Neural progenitor cell (in vitro differentiated cells): ENCODE measurements at regions not wholly inside any gene's neighbourhood (a gene's known extent, or its start where the extent isn't known, plus 50 kb on each side); places are given as distances from the start of the nearest gene placed in this dataset.

Experiments used
- DNase-seq: peaks from one replicate; pipeline ENCODE4 v3.0.0-alpha.2; 2016; ENCODE audit warnings: low spot score
- H2AFZ ChIP-seq: fragments of 200-600 bp; sonication (generic); replicated peaks from 2 replicates; pipeline ENCODE4 v1.6.1; 2016; ENCODE audit warnings: antibody characterized with exemption
- H3F3A ChIP-seq: fragments of 200-600 bp; sonication (generic); 2 replicates; pipeline ENCODE4 v1.6.1; 2016; ENCODE audit warnings: antibody characterized with exemption, low read depth
- H3K27ac ChIP-seq: fragments of 200-600 bp; sonication (generic); 2 replicates; pipeline ENCODE4 v1.5.1; 2016; ENCODE audit warnings: mild to moderate bottlenecking
- H3K27me3 ChIP-seq: fragments of 200-600 bp; sonication (generic); 2 replicates; pipeline ENCODE4 v1.6.1; 2016; ENCODE audit warnings: mild to moderate bottlenecking, moderate library complexity
- H3K36me3 ChIP-seq: fragments of 200-600 bp; sonication (generic); 2 replicates; pipeline ENCODE4 v1.5.1; 2016
- H3K4me1 ChIP-seq: fragments of 200-600 bp; sonication (generic); 2 replicates; pipeline ENCODE4 v1.6.1; 2016; ENCODE audit warnings: mixed run types
- H3K4me2 ChIP-seq: fragments of 200-600 bp; sonication (generic); 2 replicates; pipeline ENCODE4 v1.6.1; 2016
- H3K4me3 ChIP-seq: fragments of 200-600 bp; sonication (generic); 2 replicates; pipeline ENCODE4 v1.5.1; 2016
- H3K79me2 ChIP-seq: fragments of 200-600 bp; sonication (generic); 2 replicates; pipeline ENCODE4 v1.6.1; 2016; ENCODE audit warnings: low read depth
- H3K9ac ChIP-seq: fragments of 200-600 bp; sonication (generic); 2 replicates; pipeline ENCODE4 v1.6.1; 2016
- H3K9me3 ChIP-seq: fragments of 200-600 bp; sonication (generic); 2 replicates; pipeline ENCODE4 v1.5.1; 2016; ENCODE audit warnings: low read depth
- H4K20me1 ChIP-seq: fragments of 200-600 bp; sonication (generic); 2 replicates; pipeline ENCODE4 v1.6.1; 2016; ENCODE audit warnings: low read depth
- H3K27ac Mint-ChIP-seq: 3 replicates; pipeline ENCODE4 v1.8.0; 2021; ENCODE audit warnings: mixed read lengths
- H3K27me3 Mint-ChIP-seq: 2 replicates; pipeline ENCODE4 v1.8.0; 2022; ENCODE audit warnings: low read depth, mild to moderate bottlenecking, inconsistent platforms, moderate library complexity, mixed read lengths; ENCODE audit not compliant: insufficient read depth
- H3K36me3 Mint-ChIP-seq: 3 replicates; pipeline ENCODE4 v1.8.0; 2021; ENCODE audit warnings: mixed read lengths
- H3K4me1 Mint-ChIP-seq: 3 replicates; pipeline ENCODE4 v1.8.0; 2021; ENCODE audit warnings: mixed read lengths
- H3K4me3 Mint-ChIP-seq: 3 replicates; pipeline ENCODE4 v1.8.0; 2021; ENCODE audit warnings: mild to moderate bottlenecking, moderate library complexity, mixed read lengths
- H3K9me3 Mint-ChIP-seq: 3 replicates; pipeline ENCODE4 v1.8.0; 2020; ENCODE audit warnings: mixed read lengths
- EZH2 ChIP-seq: fragments of 200-600 bp; sonication (generic); IDR thresholded peaks from 2 replicates; pipeline ENCODE4 v1.6.1; 2017; ENCODE audit warnings: antibody characterized with exemption, mild to moderate bottlenecking, moderate library complexity
- EZH2phosphoT487 ChIP-seq: fragments of 200-600 bp; sonication (generic); IDR thresholded peaks from 2 replicates; pipeline ENCODE4 v1.6.1; 2017; ENCODE audit warnings: antibody characterized with exemption
- TF ChIP-seq, protein P1 (sequence below): fragments of 200-600 bp; sonication (generic); IDR thresholded peaks from 2 replicates; pipeline ENCODE4 v1.5.1; 2017; ENCODE audit warnings: antibody characterized with exemption, mild to moderate bottlenecking

DNA sequence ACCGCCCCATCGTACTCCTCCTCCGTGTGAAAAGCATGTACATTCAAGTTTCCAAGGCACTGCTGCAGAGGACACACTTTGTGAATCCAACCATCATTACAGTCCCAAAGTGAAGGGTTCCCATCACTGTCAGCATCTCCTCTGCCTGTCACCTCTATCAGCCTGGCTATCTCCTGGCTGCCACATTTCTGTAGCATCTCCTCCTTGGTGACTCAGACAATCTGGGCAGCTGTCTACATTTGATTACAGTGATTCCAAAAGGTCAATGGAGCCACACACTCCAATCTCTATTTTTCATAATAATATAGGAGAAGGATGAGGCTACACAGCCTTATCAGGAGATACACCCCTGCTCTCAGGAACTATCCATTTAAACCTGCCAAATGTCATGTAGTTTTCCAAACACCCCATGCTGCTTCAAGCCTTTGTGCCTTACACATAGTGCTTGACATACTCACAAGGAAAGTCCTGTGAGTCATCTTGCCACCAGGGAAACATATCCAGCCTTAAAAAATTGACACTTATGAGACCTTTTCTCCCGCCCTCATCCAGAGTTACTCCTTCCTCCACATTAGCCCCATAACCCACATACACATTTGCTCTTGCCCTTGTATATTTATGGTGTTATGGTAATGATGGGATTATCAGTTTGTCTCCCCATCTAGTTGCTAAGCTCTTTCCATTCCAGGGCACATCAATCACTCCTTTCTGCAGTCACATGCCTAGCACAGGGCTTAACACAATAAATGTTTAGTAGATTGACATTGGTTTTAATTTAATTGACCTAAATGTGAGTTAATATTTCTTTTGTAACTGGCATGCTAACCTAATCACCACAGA, 250.1 kb upstream of the CDH5 start:
- Histone ChIP-seq H4K20me1 (no peaks in the 10 kb centered on the region), H2AFZ (no peak overlapping the region), H3K27me3 (no peaks in the 10 kb centered on the region), H3K4me3 (no peak overlapping the region), H3K9ac (no peak overlapping the region), H3K9me3 (no peaks in the 10 kb centered on the region), H3K4me1 (peaks cover 4% of the 10 kb centered on the region), H3F3A (no peaks in the 10 kb centered on the region), H3K4me2 (no peak overlapping the region), H3K79me2 (no peaks in the 10 kb centered on the region), H3K27ac (no peak overlapping the region), H3K36me3 (no peaks in the 10 kb centered on the region)
- no peak overlapping the region for H3K27ac Mint-ChIP-seq
- peaks cover 6% of the 10 kb centered on the region for H3K27me3 Mint-ChIP-seq
- no peak for DNase-seq
- peaks cover 2% of the 10 kb centered on the region for H3K9me3 Mint-ChIP-seq
- H3K4me1 Mint-ChIP-seq: peaks cover 5% of the 10 kb centered on the region
- no peaks in the 10 kb centered on the region for H3K36me3 Mint-ChIP-seq
- TF ChIP-seq EZH2phosphoT487: no peak
- no peak overlapping the region for H3K4me3 Mint-ChIP-seq

DNA sequence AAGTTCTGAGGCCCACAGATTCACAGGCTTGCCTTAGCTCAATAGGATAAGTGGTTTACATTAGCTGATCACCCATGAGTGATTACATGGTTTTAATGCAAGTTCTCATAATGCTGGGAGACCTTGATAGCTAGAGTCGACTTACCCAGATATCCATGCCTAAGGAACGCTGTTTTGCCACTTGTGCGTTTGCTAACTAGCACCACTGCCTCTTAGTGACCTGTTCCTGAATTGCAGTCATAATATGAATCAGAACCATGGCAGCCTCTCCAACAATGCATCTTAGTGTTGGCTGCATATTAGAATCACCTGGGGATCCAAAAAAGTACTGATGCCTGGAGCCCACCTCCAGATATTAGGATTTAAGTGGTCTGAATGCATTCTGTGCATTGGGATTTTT, 251.1 kb upstream of the CDH5 start:
- Histone ChIP-seq H3K9ac (no peak overlapping the region), H2AFZ (no peak overlapping the region)

GRCh38 chr16:66113223-66113622, 253.3 kb upstream of the CDH5 start:
- no peaks in the 10 kb centered on the region for H3K79me2 ChIP-seq
- H3K9me3 Mint-ChIP-seq: peaks cover 2% of the 10 kb centered on the region
- H4K20me1 ChIP-seq: no peaks in the 10 kb centered on the region
- no peak overlapping the region for H3K27ac Mint-ChIP-seq
- H3F3A ChIP-seq: no peaks in the 10 kb centered on the region
- H3K36me3 ChIP-seq: no peaks in the 10 kb centered on the region
- DNase-seq: no peak
- H3K4me1 ChIP-seq: peaks cover 4% of the 10 kb centered on the region
- no peak overlapping the region for H3K9ac ChIP-seq
- TF ChIP-seq, protein P1, sequence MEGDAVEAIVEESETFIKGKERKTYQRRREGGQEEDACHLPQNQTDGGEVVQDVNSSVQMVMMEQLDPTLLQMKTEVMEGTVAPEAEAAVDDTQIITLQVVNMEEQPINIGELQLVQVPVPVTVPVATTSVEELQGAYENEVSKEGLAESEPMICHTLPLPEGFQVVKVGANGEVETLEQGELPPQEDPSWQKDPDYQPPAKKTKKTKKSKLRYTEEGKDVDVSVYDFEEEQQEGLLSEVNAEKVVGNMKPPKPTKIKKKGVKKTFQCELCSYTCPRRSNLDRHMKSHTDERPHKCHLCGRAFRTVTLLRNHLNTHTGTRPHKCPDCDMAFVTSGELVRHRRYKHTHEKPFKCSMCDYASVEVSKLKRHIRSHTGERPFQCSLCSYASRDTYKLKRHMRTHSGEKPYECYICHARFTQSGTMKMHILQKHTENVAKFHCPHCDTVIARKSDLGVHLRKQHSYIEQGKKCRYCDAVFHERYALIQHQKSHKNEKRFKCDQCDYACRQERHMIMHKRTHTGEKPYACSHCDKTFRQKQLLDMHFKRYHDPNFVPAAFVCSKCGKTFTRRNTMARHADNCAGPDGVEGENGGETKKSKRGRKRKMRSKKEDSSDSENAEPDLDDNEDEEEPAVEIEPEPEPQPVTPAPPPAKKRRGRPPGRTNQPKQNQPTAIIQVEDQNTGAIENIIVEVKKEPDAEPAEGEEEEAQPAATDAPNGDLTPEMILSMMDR: no peak
- no peak for TF ChIP-seq EZH2phosphoT487
- no peak for TF ChIP-seq EZH2
- H3K4me2 ChIP-seq: no peak overlapping the region
- no peaks in the 10 kb centered on the region for H3K36me3 Mint-ChIP-seq
- H3K9me3 ChIP-seq: no peaks in the 10 kb centered on the region
- H3K27me3 Mint-ChIP-seq: no peaks in the 10 kb centered on the region
- no peak overlapping the region for H3K4me3 Mint-ChIP-seq
- H2AFZ ChIP-seq: no peak overlapping the region
- no peak overlapping the region for H3K4me3 ChIP-seq
- H3K27ac ChIP-seq: no peak overlapping the region
- peaks cover 5% of the 10 kb centered on the region for H3K4me1 Mint-ChIP-seq
- H3K27me3 ChIP-seq: no peaks in the 10 kb centered on the region

More for the DNA sequence above, 251.1 kb upstream of the CDH5 start:
- Histone ChIP-seq H3F3A (no peaks in the 10 kb centered on the region), H3K4me3 (no peak overlapping the region), H3K79me2 (no peaks in the 10 kb centered on the region), H3K27ac (no peak overlapping the region), H3K4me1 (peaks cover 4% of the 10 kb centered on the region), H3K27me3 (no peaks in the 10 kb centered on the region), H4K20me1 (no peaks in the 10 kb centered on the region), H3K4me2 (no peak overlapping the region), H3K9me3 (no peaks in the 10 kb centered on the region), H3K36me3 (no peaks in the 10 kb centered on the region)
- TF ChIP-seq EZH2phosphoT487: no peak
- TF ChIP-seq, protein P1: peak; percentile 31
- Mint-ChIP-seq H3K27ac (no peak overlapping the region), H3K4me3 (no peak overlapping the region), H3K36me3 (no peaks in the 10 kb centered on the region), H3K27me3 (peaks cover 6% of the 10 kb centered on the region), H3K4me1 (peaks cover 5% of the 10 kb centered on the region), H3K9me3 (peaks cover 2% of the 10 kb centered on the region)
- DNase-seq: no peak

- Histone ChIP-seq H4K20me1 (no peaks in the 10 kb centered on the region), H3K9ac (no peak overlapping the region), H3K4me2 (no peak overlapping the region), H3K4me1 (peaks cover 4% of the 10 kb centered on the region), H2AFZ (no peak overlapping the region), H3K79me2 (no peaks in the 10 kb centered on the region), H3K36me3 (no peaks in the 10 kb centered on the region), H3K9me3 (no peaks in the 10 kb centered on the region), H3F3A (no peaks in the 10 kb centered on the region), H3K4me3 (no peak overlapping the region), H3K27ac (no peak overlapping the region), H3K27me3 (no peaks in the 10 kb centered on the region)
- no peaks in the 10 kb centered on the region for H3K36me3 Mint-ChIP-seq
- no peak overlapping the region for H3K4me3 Mint-ChIP-seq
- H3K27ac Mint-ChIP-seq: no peak overlapping the region
- no peak for TF ChIP-seq EZH2
- no peaks in the 10 kb centered on the region for H3K4me1 Mint-ChIP-seq
- peaks cover 3% of the 10 kb centered on the region for H3K27me3 Mint-ChIP-seq
- no peak for DNase-seq
- no peaks in the 10 kb centered on the region for H3K9me3 Mint-ChIP-seq
These were observed 256.8 kb upstream of the CDH5 start for GRCh38 chr16:66109677-66110076.
